AG04450 (cell line): ENCODE measurements at regions not wholly inside any gene's neighbourhood (a gene's known extent, or its start where the extent isn't known, plus 50 kb on each side); places are given as distances from the start of the nearest gene placed in this dataset.
"Not testable (repeated sequence)": the region's sequence is repeated elsewhere in the genome, so short reads cannot be mapped to it uniquely, and the experiment has no call there.

Source experiments
- CTCF ChIA-PET: fragments of 300-600, 350-600 bp; formaldehyde crosslinking; extraction: SDS; loops from one replicate; lab custom pipeline; 2022; ENCODE audit warnings: antibody characterized with exemption, inconsistent platforms; lab: Charles Lee
- POLR2A ChIA-PET: fragments of 350-600 bp; formaldehyde crosslinking; extraction: SDS; loops from one replicate; lab custom pipeline; 2021; ENCODE audit warnings: antibody characterized with exemption, inconsistent platforms; lab: Yijun Ruan, JAX
- DNase-seq: peaks from one replicate; pipeline ENCODE4 v3.0.0-alpha.2; 2011; ENCODE audit warnings: low read depth, low spot score
- H3K27ac ChIP-seq: one replicate; pipeline ENCODE4 v1.5.1; 2012; ENCODE audit warnings: low read depth, low read length, control low read depth
- H3K27me3 ChIP-seq: one replicate; pipeline ENCODE4 v1.6.0; 2012; ENCODE audit warnings: low read length; ENCODE audit not compliant: control insufficient read depth, insufficient read depth
- H3K4me3 ChIP-seq: 2 replicates; pipeline ENCODE4 v1.5.1; 2011; ENCODE audit warnings: mild to moderate bottlenecking, low read depth, low read length, control low read depth
- H3K9me3 ChIP-seq: 2 replicates; pipeline ENCODE4 v1.5.1; 2012; ENCODE audit warnings: low read length; ENCODE audit not compliant: control insufficient read depth, insufficient read depth
- TF ChIP-seq, protein P1 (sequence below): IDR thresholded peaks from 2 replicates; pipeline ENCODE4 v1.5.1; 2011; ENCODE audit warnings: low read depth, low read length, control low read depth, inconsistent platforms

DNA sequence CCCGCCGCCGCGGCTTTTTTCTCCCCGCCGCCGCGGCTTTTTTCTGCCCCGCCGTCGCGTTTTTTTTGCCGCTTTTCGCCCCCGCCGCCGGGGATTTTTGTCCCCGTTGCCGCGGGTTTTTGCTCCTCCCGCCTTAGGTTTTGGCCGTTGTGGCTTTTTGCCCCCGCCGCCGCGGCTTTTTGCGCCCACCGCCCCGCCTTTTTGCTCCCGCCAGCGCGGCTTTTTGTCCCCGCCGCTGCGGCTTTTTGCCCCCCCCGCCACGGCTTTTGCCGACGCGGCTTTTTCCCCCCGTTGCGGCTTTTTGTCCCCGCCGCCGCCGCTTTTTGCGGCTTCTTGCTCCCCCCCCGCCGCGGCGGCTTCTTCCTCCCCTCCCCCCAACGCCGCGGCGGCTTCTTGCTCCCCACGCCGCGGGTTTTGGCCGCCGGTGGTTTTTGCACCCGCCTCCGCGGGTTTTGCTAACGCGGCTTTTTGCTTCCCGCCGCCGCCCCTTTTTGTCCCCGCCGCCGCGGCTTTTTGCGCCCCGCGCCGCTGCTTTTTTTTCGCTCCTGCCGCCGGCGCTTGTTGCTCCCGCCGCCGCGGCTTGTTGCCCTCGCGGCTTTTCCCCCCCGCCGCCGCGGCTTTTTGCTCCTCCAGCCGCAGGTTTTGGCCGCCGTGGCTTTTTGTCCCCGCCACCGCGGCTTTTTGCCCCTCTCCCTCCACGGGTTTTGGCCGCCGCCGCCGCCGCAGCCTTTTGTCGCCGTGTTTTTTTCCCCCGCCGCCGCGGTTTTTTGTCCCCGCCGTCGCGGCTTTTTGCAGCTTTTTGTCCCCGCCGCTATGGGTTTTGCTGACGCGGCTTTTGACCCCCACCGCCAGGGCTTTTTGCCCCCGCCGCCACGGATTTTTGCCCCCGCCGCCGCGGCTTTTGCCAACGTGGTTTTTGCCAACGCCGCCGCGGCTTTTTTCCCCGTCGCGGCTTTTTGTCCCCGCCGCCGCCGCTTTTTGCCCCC is 150.3 kb downstream of the KCNJ18 start:
- ChIA-PET CTCF (no interaction called here), POLR2A (no interaction called here)
- Histone ChIP-seq H3K27me3 (peaks cover 9% of the 10 kb centered on the region), H3K4me3 (no peak overlapping the region), H3K9me3 (peaks cover 28% of the 10 kb centered on the region), H3K27ac (no peak overlapping the region)
- DNase-seq, result no peak
- TF ChIP-seq, protein P1, sequence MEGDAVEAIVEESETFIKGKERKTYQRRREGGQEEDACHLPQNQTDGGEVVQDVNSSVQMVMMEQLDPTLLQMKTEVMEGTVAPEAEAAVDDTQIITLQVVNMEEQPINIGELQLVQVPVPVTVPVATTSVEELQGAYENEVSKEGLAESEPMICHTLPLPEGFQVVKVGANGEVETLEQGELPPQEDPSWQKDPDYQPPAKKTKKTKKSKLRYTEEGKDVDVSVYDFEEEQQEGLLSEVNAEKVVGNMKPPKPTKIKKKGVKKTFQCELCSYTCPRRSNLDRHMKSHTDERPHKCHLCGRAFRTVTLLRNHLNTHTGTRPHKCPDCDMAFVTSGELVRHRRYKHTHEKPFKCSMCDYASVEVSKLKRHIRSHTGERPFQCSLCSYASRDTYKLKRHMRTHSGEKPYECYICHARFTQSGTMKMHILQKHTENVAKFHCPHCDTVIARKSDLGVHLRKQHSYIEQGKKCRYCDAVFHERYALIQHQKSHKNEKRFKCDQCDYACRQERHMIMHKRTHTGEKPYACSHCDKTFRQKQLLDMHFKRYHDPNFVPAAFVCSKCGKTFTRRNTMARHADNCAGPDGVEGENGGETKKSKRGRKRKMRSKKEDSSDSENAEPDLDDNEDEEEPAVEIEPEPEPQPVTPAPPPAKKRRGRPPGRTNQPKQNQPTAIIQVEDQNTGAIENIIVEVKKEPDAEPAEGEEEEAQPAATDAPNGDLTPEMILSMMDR, result no peak

DNA sequence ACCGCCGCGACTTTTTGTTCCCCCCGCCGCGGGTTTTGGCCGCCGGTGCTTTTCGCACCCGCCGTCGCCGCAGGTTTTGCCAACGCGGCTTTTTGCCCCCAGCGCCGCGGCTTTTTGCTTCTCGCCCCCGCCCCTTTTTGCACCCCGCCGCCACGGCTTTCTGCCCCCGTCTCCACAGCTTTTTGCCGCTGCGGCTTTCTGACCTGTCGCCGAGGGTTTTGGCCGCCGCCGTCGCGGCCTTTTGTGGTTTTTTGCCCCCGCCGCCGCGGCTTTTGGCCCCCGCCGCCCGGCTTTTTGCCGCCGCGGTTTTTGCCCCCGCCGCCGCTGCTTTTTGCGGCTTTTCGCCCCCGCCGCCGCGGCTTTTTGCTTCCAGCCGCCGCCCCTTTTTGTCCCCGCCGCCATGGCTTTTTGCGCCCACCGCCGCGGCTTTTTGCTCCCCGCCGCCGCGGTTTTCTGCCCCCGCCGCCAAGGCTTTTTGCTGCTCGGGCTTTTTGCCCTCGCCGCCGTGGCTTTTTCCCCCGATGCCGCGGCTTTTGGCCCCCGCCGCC is 151.1 kb downstream of the KCNJ18 start:
- Histone ChIP-seq H3K9me3 (peaks cover 32% of the 10 kb centered on the region), H3K4me3 (no peak overlapping the region), H3K27me3 (peaks cover 9% of the 10 kb centered on the region), H3K27ac (no peak overlapping the region)
- ChIA-PET POLR2A (no interaction called here), CTCF (no interaction called here)
- no peak for DNase-seq
- TF ChIP-seq, protein P1, result no peak

DNA sequence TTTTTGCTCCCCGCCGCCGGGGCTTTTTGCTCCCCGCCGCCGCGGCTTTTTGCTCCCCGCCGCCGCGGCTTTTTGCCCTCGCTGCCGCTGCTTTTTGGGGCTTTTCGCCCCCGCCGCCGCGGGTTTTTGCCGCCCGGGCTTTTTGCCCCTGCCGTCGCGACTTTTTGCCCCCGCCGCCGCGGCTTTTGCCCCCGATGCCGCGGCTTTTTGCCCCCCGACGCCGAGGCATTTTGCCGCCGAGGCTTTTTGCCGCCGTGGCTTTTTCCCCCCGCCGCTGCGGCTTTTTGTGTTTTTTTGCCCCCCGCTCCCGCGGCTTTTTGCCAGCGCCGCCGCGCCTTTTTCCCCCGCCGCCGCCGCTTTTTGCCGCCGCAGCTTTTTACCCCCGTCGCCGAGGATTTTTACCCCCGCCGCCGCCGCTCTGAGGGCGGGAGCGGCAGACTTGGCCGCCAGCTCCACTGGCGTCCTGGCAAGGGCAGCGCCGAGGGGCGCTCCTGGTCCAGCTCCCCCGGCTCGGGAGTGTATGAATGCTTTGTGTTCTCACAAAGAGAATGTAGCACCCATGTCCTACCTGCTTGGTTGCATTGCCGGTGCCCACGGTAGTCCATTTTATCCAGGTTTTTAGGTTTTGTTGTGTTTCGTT is 151.7 kb downstream of the KCNJ18 start:
- TF ChIP-seq, protein P1, result no peak
- CTCF ChIA-PET, result no interaction called here

DNA sequence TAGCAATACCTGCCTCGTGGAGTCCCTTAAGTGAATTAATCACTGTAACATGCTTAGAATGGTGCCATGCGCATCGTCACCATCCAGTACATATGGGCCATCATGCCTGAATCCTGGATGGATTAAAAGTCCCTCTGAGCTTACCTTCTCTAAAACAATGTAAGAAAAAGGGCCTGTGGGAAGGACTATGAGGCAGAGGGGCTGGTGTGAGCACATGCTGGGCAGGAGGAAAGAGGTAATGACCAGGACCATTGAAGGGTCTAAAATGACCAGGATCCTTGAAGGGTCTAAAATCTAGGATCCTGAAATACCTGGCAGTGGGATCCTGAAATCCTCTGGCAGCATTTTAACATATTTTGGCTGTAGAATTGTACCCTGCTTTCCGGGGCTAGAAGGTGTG is 156.2 kb downstream of the KCNJ18 start:
- H3K4me3 ChIP-seq, CTCF ChIA-PET, DNase-seq, H3K27me3 ChIP-seq, POLR2A ChIA-PET, H3K27ac ChIP-seq: not testable (repeated sequence)
- H3K9me3 ChIP-seq, result peaks cover 21% of the 10 kb centered on the region

More for the DNA sequence above, 151.7 kb downstream of the KCNJ18 start:
- no peak overlapping the region for H3K4me3 ChIP-seq
- DNase-seq, result no peak
- no peak overlapping the region for H3K27ac ChIP-seq
- H3K9me3 ChIP-seq, result peaks cover 38% of the 10 kb centered on the region
- peaks cover 9% of the 10 kb centered on the region for H3K27me3 ChIP-seq
- POLR2A ChIA-PET, result no interaction called here

DNA sequence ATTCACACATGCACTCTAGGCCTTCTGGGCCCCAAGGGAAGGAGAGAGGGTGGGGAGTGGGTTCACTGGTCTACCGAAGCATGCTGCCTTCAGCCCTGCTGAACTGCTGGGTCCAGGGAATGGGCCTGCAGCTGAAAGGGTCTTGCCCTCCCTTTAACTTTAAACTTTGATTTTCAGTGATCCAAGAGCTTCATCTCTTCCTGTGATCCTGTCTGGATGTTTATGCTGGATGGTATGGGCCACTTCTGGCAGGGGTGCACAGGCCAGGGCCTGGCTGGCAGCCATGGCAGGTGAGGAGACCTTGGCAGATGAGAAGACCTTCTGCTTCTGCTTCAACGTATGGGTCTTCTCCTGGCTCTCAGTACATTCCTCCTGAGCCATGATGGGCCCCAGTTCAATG is 156.7 kb downstream of the KCNJ18 start:
- H3K4me3 ChIP-seq, DNase-seq, POLR2A ChIA-PET: not testable (repeated sequence)

DNA sequence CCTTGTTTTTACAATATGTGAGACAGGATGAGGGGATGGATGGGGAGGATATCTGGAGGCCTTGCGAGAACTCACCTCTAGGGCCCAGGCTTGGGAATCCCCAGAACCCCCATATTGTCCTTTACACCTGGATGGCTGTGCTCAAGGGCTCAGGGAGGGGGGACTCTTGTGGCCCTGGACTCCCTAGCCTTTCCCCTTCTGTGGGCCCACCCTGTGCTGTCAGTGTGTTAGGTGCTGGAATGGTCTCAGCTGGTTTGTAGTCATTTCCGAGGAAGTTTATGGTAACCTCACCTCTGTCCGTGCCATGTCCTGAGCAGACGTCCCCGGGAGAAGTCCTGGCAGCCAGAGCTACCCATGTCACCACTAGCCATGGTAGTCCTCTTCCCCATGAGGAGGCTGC is 158.3 kb downstream of the KCNJ18 start:
- peaks cover 12% of the 10 kb centered on the region for H3K9me3 ChIP-seq
- H3K27ac ChIP-seq, POLR2A ChIA-PET, H3K4me3 ChIP-seq, H3K27me3 ChIP-seq, CTCF ChIA-PET, DNase-seq: not testable (repeated sequence)

More for the DNA sequence above, 156.7 kb downstream of the KCNJ18 start:
- H3K9me3 ChIP-seq, result peaks cover 16% of the 10 kb centered on the region
- H3K27ac ChIP-seq, CTCF ChIA-PET, H3K27me3 ChIP-seq: not testable (repeated sequence)
